Caki2 (cell line): ENCODE measurements at regions not wholly inside any gene's neighbourhood (a gene's known extent, or its start where the extent isn't known, plus 50 kb on each side); places are given as distances from the start of the nearest gene placed in this dataset.

ENCODE experiments used
- DNase-seq: peaks from one replicate; pipeline ENCODE4 v3.0.0-alpha.2; 2015; ENCODE audit warnings: low read depth
- in situ Hi-C: cut with HindIII; loops from 2 replicates; pipeline ENCODE4 v1.10.0; 2016; ENCODE audit warnings: low sequenced_read_pairs, low pct_unique_long_range_greater_than_20kb, mixed read lengths

GRCh38 chr10:14403881-14404623, 73.3 kb upstream of the FRMD4A start:
- no peak for DNase-seq
- in situ Hi-C loops = no loop called here

GRCh38 chr10:14403359-14403758, 72.6 kb upstream of the FRMD4A start:
- in situ Hi-C loops = no loop called here
- DNase-seq = no peak

- in situ Hi-C loops = no loop called here
- no peak for DNase-seq
Measured at GRCh38 chr10:14399641-14400040, 68.9 kb upstream of the FRMD4A start.

GRCh38 chr10:14397066-14397465, 66.3 kb upstream of the FRMD4A start:
- DNase-seq = peak; percentile 95
- in situ Hi-C loops = no loop called here

- peak; percentile 78 for DNase-seq
- in situ Hi-C loops = no loop called here
Measured at GRCh38 chr10:14396411-14397048, 65.8 kb upstream of the FRMD4A start.

GRCh38 chr10:14394179-14394578, 63.5 kb upstream of the FRMD4A start:
- in situ Hi-C loops = no loop called here
- DNase-seq = no peak

- in situ Hi-C loops = no loop called here
- no peak for DNase-seq
Measured at GRCh38 chr10:14391342-14391741, 60.6 kb upstream of the FRMD4A start.

GRCh38 chr10:14389981-14390590, 59.4 kb upstream of the FRMD4A start:
- DNase-seq = no peak
- in situ Hi-C loops = no loop called here

GRCh38 chr10:14385596-14386593, 55.2 kb upstream of the FRMD4A start:
- DNase-seq = peak; percentile 76
- in situ Hi-C loops = no loop called here

- no peak for DNase-seq
- in situ Hi-C loops = no loop called here
Measured at GRCh38 chr10:14384915-14385314, 54.2 kb upstream of the FRMD4A start.

- DNase-seq = no peak
- in situ Hi-C loops = no loop called here
Measured at GRCh38 chr10:14384116-14384730, 53.5 kb upstream of the FRMD4A start.

- in situ Hi-C loops = no loop called here
- no peak for DNase-seq
Measured at GRCh38 chr10:14383266-14383665, 52.5 kb upstream of the FRMD4A start.

- in situ Hi-C loops = no loop called here
- DNase-seq = no peak
Measured at GRCh38 chr10:14382531-14382930, 51.8 kb upstream of the FRMD4A start.

- in situ Hi-C loops = no loop called here
- peak; percentile 77 for DNase-seq
Measured at GRCh38 chr10:14382022-14382421, 51.3 kb upstream of the FRMD4A start.

GRCh38 chr10:14381475-14381874, 50.8 kb upstream of the FRMD4A start:
- no peak for DNase-seq
- in situ Hi-C loops = no loop called here

- peak; percentile 58 for DNase-seq
- in situ Hi-C loops = no loop called here
Measured at GRCh38 chr10:14380746-14381145, 50.0 kb upstream of the FRMD4A start.
